ENCODE measurements at regions not wholly inside any gene's neighbourhood (a gene's known extent, or its start where the extent isn't known, plus 50 kb on each side); places are given as distances from the start of the nearest gene placed in this dataset.

DNA sequence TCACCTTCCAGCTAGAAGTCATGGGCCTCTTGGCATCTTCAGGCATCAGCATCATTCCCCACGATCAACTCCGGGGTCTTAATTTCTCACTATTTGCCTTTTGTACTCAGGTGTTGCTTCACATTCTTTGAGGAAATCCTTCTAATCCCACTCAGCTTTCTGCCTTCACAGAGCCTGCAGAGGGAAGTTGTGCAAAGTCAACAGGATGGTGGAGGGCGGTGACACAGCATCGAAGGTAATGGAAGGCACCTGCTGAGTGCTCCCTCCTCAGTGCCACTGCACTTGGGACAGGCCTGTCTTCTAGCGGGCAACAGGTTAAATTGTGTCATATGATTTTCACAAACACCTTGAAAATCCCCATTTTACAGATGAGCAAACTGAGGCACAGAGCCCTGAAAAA lies 164.0 kb downstream of the EN1 start:
- no peak for TF ChIP-seq SUZ12 (IDR thresholded peaks at IDR 0.05; ENCODE audit: extremely low read depth, insufficient read depth, insufficient read length)
- no peak for TF ChIP-seq ZNF274 (IDR thresholded peaks at IDR 0.05; ENCODE audit: low read depth, low read length)

Data from NT2/D1 (cell line).